C4-2B (cell line): ENCODE measurements at regions not wholly inside any gene's neighbourhood (a gene's known extent, or its start where the extent isn't known, plus 50 kb on each side); places are given as distances from the start of the nearest gene placed in this dataset.

ENCODE experiments used
- H3K27ac ChIP-seq: fragments of 450-650 bp; 2 replicates; pipeline ENCODE4 v1.5.1; 2017
- CTCF ChIP-seq: fragments of 450-650 bp; conservative IDR thresholded peaks from 2 replicates; pipeline ENCODE4 v1.5.1; 2017; ENCODE audit warnings: mild to moderate bottlenecking
- ZFX ChIP-seq: fragments of 450-650 bp; IDR thresholded peaks from 2 replicates; pipeline ENCODE4 v1.6.1; 2017

- H3K27ac ChIP-seq: no peak overlapping the region
- TF ChIP-seq CTCF: no peak
- TF ChIP-seq ZFX: no peak
Measured at GRCh38 chr6:139828751-139829519, 454.5 kb upstream of the CITED2 start.

GRCh38 chr6:139825935-139826374, 451.5 kb upstream of the CITED2 start:
- no peak overlapping the region for H3K27ac ChIP-seq
- TF ChIP-seq CTCF: no peak
- no peak for TF ChIP-seq ZFX

GRCh38 chr6:139824864-139825263, 450.4 kb upstream of the CITED2 start:
- TF ChIP-seq CTCF (no peak), ZFX (no peak)

GRCh38 chr6:139823808-139824126, 449.3 kb upstream of the CITED2 start:
- TF ChIP-seq CTCF (no peak), ZFX (no peak)
- no peak overlapping the region for H3K27ac ChIP-seq

More at GRCh38 chr6:139824864-139825263, 450.4 kb upstream of the CITED2 start:
- no peak overlapping the region for H3K27ac ChIP-seq

GRCh38 chr6:139823099-139823807, 448.8 kb upstream of the CITED2 start:
- H3K27ac ChIP-seq: no peak overlapping the region
- TF ChIP-seq ZFX (no peak), CTCF (no peak)

GRCh38 chr6:139821676-139822223, 447.3 kb upstream of the CITED2 start:
- no peak overlapping the region for H3K27ac ChIP-seq
- no peak for TF ChIP-seq ZFX
- TF ChIP-seq CTCF: no peak

GRCh38 chr6:139820210-139820609, 445.8 kb upstream of the CITED2 start:
- H3K27ac ChIP-seq: no peak overlapping the region

More at GRCh38 chr6:139820210-139820609, 445.8 kb upstream of the CITED2 start:
- TF ChIP-seq CTCF (no peak), ZFX (no peak)
